H9 (cell line): ENCODE measurements at regions not wholly inside any gene's neighbourhood (a gene's known extent, or its start where the extent isn't known, plus 50 kb on each side); places are given as distances from the start of the nearest gene placed in this dataset.

Experiments
- DNase-seq: peaks from one replicate; pipeline ENCODE4 v3.0.0-alpha.2; 2017
- H2AFZ ChIP-seq: one replicate; pipeline ENCODE4 v1.6.1; 2013; ENCODE audit warnings: mild to moderate bottlenecking, low read length, control low read depth, moderate library complexity
- H2AK5ac ChIP-seq: 2 replicates; pipeline ENCODE4 v1.6.1; 2013; ENCODE audit warnings: low read length, control low read depth, mixed read lengths; ENCODE audit not compliant: insufficient read length
- H2BK120ac ChIP-seq: one replicate; pipeline ENCODE4 v1.6.1; 2013; ENCODE audit warnings: low read depth, mild to moderate bottlenecking, low read length, control low read depth, inconsistent platforms; ENCODE audit not compliant: poor library complexity, severe bottlenecking
- H2BK12ac ChIP-seq: 2 replicates; pipeline ENCODE4 v1.6.1; 2013; ENCODE audit warnings: low read length, control low read depth, mixed read lengths, low read depth; ENCODE audit not compliant: insufficient read length
- H2BK15ac ChIP-seq: 2 replicates; pipeline ENCODE4 v1.6.1; 2013; ENCODE audit warnings: low read depth, low read length, control low read depth
- H2BK20ac ChIP-seq: one replicate; pipeline ENCODE4 v1.6.1; 2013; ENCODE audit warnings: low read depth, mild to moderate bottlenecking, low read length, control low read depth, inconsistent platforms; ENCODE audit not compliant: poor library complexity, severe bottlenecking
- H2BK5ac ChIP-seq: 2 replicates; pipeline ENCODE4 v1.6.1; 2013; ENCODE audit warnings: low read length, control low read depth, mixed read lengths; ENCODE audit not compliant: insufficient read length
- H3K14ac ChIP-seq: 2 replicates; pipeline ENCODE4 v1.6.1; 2013; ENCODE audit warnings: low read length, control low read depth; ENCODE audit not compliant: insufficient read depth
- H3K18ac ChIP-seq: 2 replicates; pipeline ENCODE4 v1.6.1; 2013; ENCODE audit warnings: low read depth, mild to moderate bottlenecking, mixed read lengths, low read length, control low read depth; ENCODE audit not compliant: insufficient read length
- H3K23ac ChIP-seq: 2 replicates; pipeline ENCODE4 v1.6.1; 2013; ENCODE audit warnings: low read length, control low read depth, mixed read lengths, low read depth; ENCODE audit not compliant: insufficient read length
- H3K23me2 ChIP-seq: 2 replicates; pipeline ENCODE4 v1.6.1; 2013; ENCODE audit warnings: low read depth, mild to moderate bottlenecking, mixed read lengths, low read length, control low read depth; ENCODE audit not compliant: insufficient read length, poor library complexity, severe bottlenecking
- H3K27ac ChIP-seq: 2 replicates; pipeline ENCODE4 v1.5.1; 2013; ENCODE audit warnings: low read length, control low read depth, mixed read lengths, low read depth; ENCODE audit not compliant: insufficient read length
- H3K27me3 ChIP-seq: 2 replicates; pipeline ENCODE4 v1.6.1; 2013; ENCODE audit warnings: low read length, control low read depth, inconsistent platforms; ENCODE audit not compliant: insufficient read depth
- H3K4ac ChIP-seq: 2 replicates; pipeline ENCODE4 v1.6.1; 2013; ENCODE audit warnings: low read depth, mild to moderate bottlenecking, control low read depth, inconsistent platforms, low read length, moderate library complexity
- H3K4me1 ChIP-seq: 2 replicates; pipeline ENCODE4 v1.6.1; 2013; ENCODE audit warnings: low read length, control low read depth, inconsistent platforms; ENCODE audit not compliant: insufficient read depth
- H3K4me2 ChIP-seq: 2 replicates; pipeline ENCODE4 v1.6.1; 2013; ENCODE audit warnings: low read length, control low read depth, mixed read lengths; ENCODE audit not compliant: insufficient read length, insufficient read depth
- H3K56ac ChIP-seq: 2 replicates; pipeline ENCODE4 v1.6.1; 2013; ENCODE audit warnings: low read depth, mild to moderate bottlenecking, mixed read lengths, low read length, control low read depth; ENCODE audit not compliant: insufficient read length
- H3K79me1 ChIP-seq: 2 replicates; pipeline ENCODE4 v1.6.1; 2013; ENCODE audit warnings: low read depth, mild to moderate bottlenecking, moderate library complexity, low read length, control low read depth, inconsistent platforms; ENCODE audit not compliant: insufficient read depth, poor library complexity, severe bottlenecking
- H3K79me2 ChIP-seq: 2 replicates; pipeline ENCODE4 v1.6.1; 2013; ENCODE audit warnings: low read length, control low read depth, inconsistent platforms; ENCODE audit not compliant: insufficient read depth
- H3K9ac ChIP-seq: 2 replicates; pipeline ENCODE4 v1.6.1; 2013; ENCODE audit warnings: low read length, control low read depth, mixed read lengths; ENCODE audit not compliant: insufficient read length; ENCODE audit errors: extremely low read depth
- H3K9me3 ChIP-seq: one replicate; pipeline ENCODE4 v1.6.1; 2013; ENCODE audit warnings: low read depth, low read length, inconsistent platforms; ENCODE audit not compliant: control insufficient read depth
- H3T11ph ChIP-seq: one replicate; pipeline ENCODE4 v1.6.1; 2013; ENCODE audit warnings: mild to moderate bottlenecking, low read length, control low read depth, inconsistent platforms
- H4K20me1 ChIP-seq: one replicate; pipeline ENCODE4 v1.6.1; 2013; ENCODE audit not compliant: control insufficient read depth, insufficient read length, insufficient read depth
- H4K5ac ChIP-seq: 2 replicates; pipeline ENCODE4 v1.6.1; 2013; ENCODE audit warnings: low read depth, mild to moderate bottlenecking, mixed read lengths, low read length, control low read depth; ENCODE audit not compliant: insufficient read length
- H4K8ac ChIP-seq: replicated peaks from 2 replicates; pipeline ENCODE4 v1.6.1; 2013; ENCODE audit warnings: low read length, control low read depth, mixed read lengths, low read depth; ENCODE audit not compliant: insufficient read length
- H4K91ac ChIP-seq: 2 replicates; pipeline ENCODE4 v1.6.1; 2013; ENCODE audit warnings: low read depth, mild to moderate bottlenecking, moderate library complexity, mixed read lengths, low read length, control low read depth; ENCODE audit not compliant: insufficient read length
- H3K27ac Mint-ChIP-seq, 3 experiments: 2 replicates in 2 of 3; 3 replicates in 1 of 3; pipeline ENCODE4 v1.8.0; 2020 to 2021; ENCODE audit warnings: mixed read lengths in 3 of 3, mild to moderate bottlenecking in 1 of 3, moderate library complexity in 1 of 3
- H3K27me3 Mint-ChIP-seq: 2 replicates; pipeline ENCODE4 v1.8.0; 2021; ENCODE audit warnings: low read depth, mild to moderate bottlenecking, moderate library complexity, mixed read lengths
- H3K36me3 Mint-ChIP-seq, 3 experiments: 2 replicates in 2 of 3; 3 replicates in 1 of 3; pipeline ENCODE4 v1.8.0; 2020 to 2021; ENCODE audit warnings: low read depth in 3 of 3, mixed read lengths in 3 of 3; ENCODE audit not compliant: insufficient read depth in 1 of 3
- H3K4me1 Mint-ChIP-seq, 2 experiments: 2 replicates each; pipeline ENCODE4 v1.8.0; 2020; ENCODE audit warnings: mixed read lengths in 2 of 2
- H3K4me3 Mint-ChIP-seq, 2 experiments: 2 replicates in 1 of 2; 3 replicates in 1 of 2; pipeline ENCODE4 v1.8.0; 2020 to 2021; ENCODE audit warnings: mild to moderate bottlenecking in 2 of 2, mixed read lengths in 2 of 2, moderate library complexity in 1 of 2
- H3K9me3 Mint-ChIP-seq, 2 experiments: 2 replicates in 1 of 2; 3 replicates in 1 of 2; pipeline ENCODE4 v1.8.0; 2020; ENCODE audit warnings: mild to moderate bottlenecking in 2 of 2, mixed read lengths in 2 of 2, moderate library complexity in 1 of 2
- CTCF ChIP-seq: fragments of 200-600 bp; sonication (generic); conservative IDR thresholded peaks from 3 replicates; pipeline ENCODE4 v1.8.0; 2021; ENCODE audit warnings: antibody characterized with exemption, mild to moderate bottlenecking
- WGBS: extraction: QIAGEN DNeasy Blood & Tissue Kit; methylation state at CpG from one replicate; pipeline ENCODE4 v1.1.7; 2013; ENCODE audit warnings: missing lambda C conversion rate, low lambda C conversion rate, mixed read lengths; ENCODE audit not compliant: insufficient read length; ENCODE audit errors: extremely low coverage; 5-methylcytosine and 5-hydroxymethylcytosine counted together

GRCh38 chr6:68069921-68070710 lies 565.0 kb upstream of the ADGRB3 start:
- no peak overlapping the region for H3K56ac ChIP-seq
- H2AFZ ChIP-seq = peak overlapping the region; percentile 78
- H3K23me2 ChIP-seq = no peaks in the 10 kb centered on the region
- H3T11ph ChIP-seq = no peak overlapping the region
- peaks cover 4% of the 10 kb centered on the region; the same call in 1 of the 2 replicates for H3K4me1 ChIP-seq
- peak overlapping the region; percentile 90 for H2BK20ac ChIP-seq
- H4K91ac ChIP-seq = no peak overlapping the region
- H3K9me3 ChIP-seq = no peaks in the 10 kb centered on the region
- no peak overlapping the region for H3K23ac ChIP-seq
- no peak overlapping the region for H4K5ac ChIP-seq
- Mint-ChIP-seq H3K36me3 (no peaks in the 10 kb centered on the region), H3K27ac (peak overlapping the region; percentile 46 to 100 (median 68); a peak in 6 of 7 replicates), H3K4me1 (peaks cover 40 to 51% of the 10 kb centered on the region in 2 experiments), H3K27me3 (no peaks in the 10 kb centered on the region), H3K4me3 (peak overlapping the region in 1 of 2 experiments; percentile 36; a peak in 1 of 5 replicates), H3K9me3 (no peaks in the 10 kb centered on the region)
- no peak for TF ChIP-seq CTCF
- no peak overlapping the region for H3K18ac ChIP-seq
- H4K20me1 ChIP-seq = no peaks in the 10 kb centered on the region
- H3K79me1 ChIP-seq = no peaks in the 10 kb centered on the region
- H3K4ac ChIP-seq = no peak overlapping the region
- H2BK120ac ChIP-seq = no peak overlapping the region
- no peak overlapping the region for H2BK12ac ChIP-seq
- peak overlapping the region; percentile 85 for H3K27ac ChIP-seq
- peak overlapping the region; percentile 45 for H3K4me2 ChIP-seq
- H3K79me2 ChIP-seq = no peaks in the 10 kb centered on the region
- H3K14ac ChIP-seq = no peak overlapping the region
- peak overlapping the region; percentile 80 for H2BK5ac ChIP-seq
- no peak overlapping the region for H2AK5ac ChIP-seq
- no peak overlapping the region for H3K9ac ChIP-seq
- no CpG with 5 or more reads among the region's 5 CpGs for WGBS
- H3K27me3 ChIP-seq = no peaks in the 10 kb centered on the region
- H4K8ac ChIP-seq = no peak overlapping the region
- H2BK15ac ChIP-seq = no peak overlapping the region
- peak; percentile 36 for DNase-seq
